GM23248 (cell line): ENCODE measurements at regions not wholly inside any gene's neighbourhood (a gene's known extent, or its start where the extent isn't known, plus 50 kb on each side); places are given as distances from the start of the nearest gene placed in this dataset.

Experiments
- EZH2 ChIP-seq: fragments of 200-600 bp; sonication (generic); IDR thresholded peaks from 2 replicates; pipeline ENCODE4 v1.6.1; 2018; ENCODE audit warnings: antibody characterized with exemption, mild to moderate bottlenecking; ENCODE audit not compliant: insufficient read depth, poor library complexity, severe bottlenecking
- EZH2phosphoT487 ChIP-seq: fragments of 200-600 bp; sonication (generic); IDR thresholded peaks from 2 replicates; pipeline ENCODE4 v1.6.1; 2018; ENCODE audit warnings: antibody characterized with exemption, moderate library complexity, mild to moderate bottlenecking, low read depth; ENCODE audit not compliant: insufficient read depth

DNA sequence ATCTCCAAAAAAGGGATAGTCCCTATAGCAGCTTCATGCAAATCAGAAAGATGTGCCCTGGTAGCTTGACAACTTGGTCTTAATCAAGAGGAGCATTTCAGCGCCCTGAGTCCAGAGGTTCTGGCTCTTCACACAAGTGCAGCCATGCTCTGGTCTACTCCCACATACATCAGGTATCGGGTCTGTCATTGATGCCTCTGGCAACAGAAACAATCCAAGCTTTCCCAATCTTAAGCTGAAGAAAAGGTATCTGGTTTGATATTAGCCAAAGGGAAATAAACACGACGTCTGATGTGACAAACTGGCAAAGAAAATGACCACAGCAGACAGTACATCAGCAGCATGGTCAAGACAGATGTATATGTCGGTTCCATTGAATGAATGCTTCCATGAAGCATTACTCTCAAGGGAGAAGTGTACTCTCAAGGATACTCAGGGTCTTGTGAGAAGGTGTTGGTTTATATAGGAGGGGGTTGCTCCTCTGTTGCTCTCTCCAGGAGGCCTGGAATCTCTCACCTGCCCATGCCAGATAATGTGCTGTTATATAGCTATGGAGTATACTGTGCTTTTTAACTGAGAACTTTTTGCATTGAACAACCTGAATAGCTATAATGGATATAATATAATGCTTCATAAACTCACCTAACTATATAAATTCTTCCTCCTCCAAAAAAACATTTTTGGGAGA is 879.6 kb upstream of the PCDH10 start:
- TF ChIP-seq EZH2phosphoT487 (no peak), EZH2 (no peak)
